ENCODE measurements at regions not wholly inside any gene's neighbourhood (a gene's known extent, or its start where the extent isn't known, plus 50 kb on each side); places are given as distances from the start of the nearest gene placed in this dataset.

- no peak for TF ChIP-seq PATZ1 (CRISPR knock-in tag; IDR thresholded peaks at IDR 0.05; ENCODE audit: borderline replicate concordance)
- no peak for TF ChIP-seq ZFP30 (CRISPR knock-in tag; IDR thresholded peaks at IDR 0.05)
- TF ChIP-seq ARNTL (CRISPR knock-in tag; IDR thresholded peaks at IDR 0.05; ENCODE audit: borderline replicate concordance, low read depth), result no peak
- TF ChIP-seq TSHZ2 (CRISPR knock-in tag; IDR thresholded peaks at IDR 0.05), result no peak
- no peak for TF ChIP-seq ISL1 (CRISPR knock-in tag; IDR thresholded peaks at IDR 0.05)
- no peak for TF ChIP-seq ZNF8 (CRISPR knock-in tag; IDR thresholded peaks at IDR 0.05)
- TF ChIP-seq RARB (CRISPR knock-in tag; IDR thresholded peaks at IDR 0.05), result no peak
- ATAC-seq, result no peak
These were observed 204.6 kb upstream of the CSF3R start for GRCh38 chr1:36687312-36687711.

GRCh38 chr1:36675931-36676562 is 193.3 kb upstream of the CSF3R start:
- ATAC-seq, result no peak
- no peak for TF ChIP-seq ZFP30 (CRISPR knock-in tag; IDR thresholded peaks at IDR 0.05)
- no peak for TF ChIP-seq ZC3H10 (CRISPR knock-in tag; IDR thresholded peaks at IDR 0.05)
- no peak for TF ChIP-seq ARNTL (CRISPR knock-in tag; IDR thresholded peaks at IDR 0.05; ENCODE audit: borderline replicate concordance, low read depth)
- no peak for TF ChIP-seq ZNF565 (CRISPR knock-in tag; conservative IDR thresholded peaks at IDR 0.05; ENCODE audit: low read depth)
- TF ChIP-seq BACH2 (CRISPR knock-in tag; IDR thresholded peaks at IDR 0.05; ENCODE audit: borderline replicate concordance), result no peak
- no peak for TF ChIP-seq CSRNP3 (CRISPR knock-in tag; IDR thresholded peaks at IDR 0.05)
- TF ChIP-seq CREB5 (CRISPR knock-in tag; IDR thresholded peaks at IDR 0.05; ENCODE audit: low read depth), result no peak
- no peak for TF ChIP-seq ZFP3 (CRISPR knock-in tag; IDR thresholded peaks at IDR 0.05)
- no peak for TF ChIP-seq PPARA (CRISPR knock-in tag; IDR thresholded peaks at IDR 0.05; ENCODE audit: borderline replicate concordance)
- no peak for TF ChIP-seq ZNF8 (CRISPR knock-in tag; IDR thresholded peaks at IDR 0.05)
- no peak for TF ChIP-seq ISL1 (CRISPR knock-in tag; IDR thresholded peaks at IDR 0.05)
- no peak for TF ChIP-seq TSHZ2 (CRISPR knock-in tag; IDR thresholded peaks at IDR 0.05)
- TF ChIP-seq GLIS3 (CRISPR knock-in tag; IDR thresholded peaks at IDR 0.05), result no peak

GRCh38 chr1:36675106-36675505 is 192.4 kb upstream of the CSF3R start:
- no peak for ATAC-seq
- TF ChIP-seq SNAI2 (CRISPR knock-in tag; IDR thresholded peaks at IDR 0.05) (no peak), GLIS3 (CRISPR knock-in tag; IDR thresholded peaks at IDR 0.05) (no peak), PATZ1 (CRISPR knock-in tag; IDR thresholded peaks at IDR 0.05; ENCODE audit: borderline replicate concordance) (no peak), ARNTL (CRISPR knock-in tag; IDR thresholded peaks at IDR 0.05; ENCODE audit: borderline replicate concordance, low read depth) (no peak)
